ENCODE measurements at regions not wholly inside any gene's neighbourhood (a gene's known extent, or its start where the extent isn't known, plus 50 kb on each side); places are given as distances from the start of the nearest gene placed in this dataset.
"Not testable (repeated sequence)": the region's sequence is repeated elsewhere in the genome, so short reads cannot be mapped to it uniquely, and the experiment has no call there.

GRCh38 chr5:68103297-68103696 lies 112.3 kb upstream of the PIK3R1 start:
- not testable (repeated sequence) for ATAC-seq

DNA sequence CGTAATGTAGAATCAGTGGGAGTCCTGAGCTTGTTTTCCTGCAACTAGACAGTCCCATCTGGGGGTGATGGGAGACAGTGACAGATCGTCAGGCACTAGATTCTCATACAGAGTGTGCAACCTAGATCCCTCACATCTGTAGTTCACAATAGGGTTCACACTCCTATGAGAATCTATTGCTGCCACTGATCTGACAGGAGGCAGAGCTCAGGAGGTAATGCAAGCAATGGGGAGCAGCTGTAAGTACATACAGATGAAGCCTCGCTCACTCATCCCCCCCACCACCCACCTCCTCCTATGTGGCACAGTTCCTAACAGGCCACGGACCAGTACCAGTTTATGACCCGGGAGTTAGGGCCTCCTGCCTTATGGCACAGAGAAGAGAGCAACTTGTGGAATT lies 116.2 kb upstream of the PIK3R1 start:
- ATAC-seq: no peak
- no peak for TF ChIP-seq ZFP30 (CRISPR knock-in tag; IDR thresholded peaks at IDR 0.05)
- no peak for TF ChIP-seq ZC3H10 (CRISPR knock-in tag; IDR thresholded peaks at IDR 0.05)
- TF ChIP-seq ARNTL (CRISPR knock-in tag; IDR thresholded peaks at IDR 0.05; ENCODE audit: borderline replicate concordance, low read depth): no peak
- no peak for TF ChIP-seq TOX (CRISPR knock-in tag; IDR thresholded peaks at IDR 0.05; ENCODE audit: borderline replicate concordance)
- no peak for TF ChIP-seq SNAI2 (CRISPR knock-in tag; IDR thresholded peaks at IDR 0.05)
- TF ChIP-seq ZNF8 (CRISPR knock-in tag; IDR thresholded peaks at IDR 0.05): no peak
- no peak for TF ChIP-seq ISL1 (CRISPR knock-in tag; IDR thresholded peaks at IDR 0.05)
- no peak for TF ChIP-seq RARB (CRISPR knock-in tag; IDR thresholded peaks at IDR 0.05)
- no peak for TF ChIP-seq TSHZ2 (CRISPR knock-in tag; IDR thresholded peaks at IDR 0.05)
- TF ChIP-seq PPARA (CRISPR knock-in tag; IDR thresholded peaks at IDR 0.05; ENCODE audit: borderline replicate concordance): no peak
- TF ChIP-seq, protein P1, sequence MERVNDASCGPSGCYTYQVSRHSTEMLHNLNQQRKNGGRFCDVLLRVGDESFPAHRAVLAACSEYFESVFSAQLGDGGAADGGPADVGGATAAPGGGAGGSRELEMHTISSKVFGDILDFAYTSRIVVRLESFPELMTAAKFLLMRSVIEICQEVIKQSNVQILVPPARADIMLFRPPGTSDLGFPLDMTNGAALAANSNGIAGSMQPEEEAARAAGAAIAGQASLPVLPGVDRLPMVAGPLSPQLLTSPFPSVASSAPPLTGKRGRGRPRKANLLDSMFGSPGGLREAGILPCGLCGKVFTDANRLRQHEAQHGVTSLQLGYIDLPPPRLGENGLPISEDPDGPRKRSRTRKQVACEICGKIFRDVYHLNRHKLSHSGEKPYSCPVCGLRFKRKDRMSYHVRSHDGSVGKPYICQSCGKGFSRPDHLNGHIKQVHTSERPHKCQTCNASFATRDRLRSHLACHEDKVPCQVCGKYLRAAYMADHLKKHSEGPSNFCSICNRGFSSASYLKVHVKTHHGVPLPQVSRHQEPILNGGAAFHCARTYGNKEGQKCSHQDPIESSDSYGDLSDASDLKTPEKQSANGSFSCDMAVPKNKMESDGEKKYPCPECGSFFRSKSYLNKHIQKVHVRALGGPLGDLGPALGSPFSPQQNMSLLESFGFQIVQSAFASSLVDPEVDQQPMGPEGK (CRISPR knock-in tag; IDR thresholded peaks at IDR 0.05; ENCODE audit: borderline replicate concordance): no peak
- no peak for TF ChIP-seq BACH2 (CRISPR knock-in tag; IDR thresholded peaks at IDR 0.05; ENCODE audit: borderline replicate concordance)
- TF ChIP-seq POU6F1 (CRISPR knock-in tag; IDR thresholded peaks at IDR 0.05; ENCODE audit: borderline replicate concordance, low read depth): no peak
- no peak for TF ChIP-seq OSR1 (CRISPR knock-in tag; IDR thresholded peaks at IDR 0.05)
- no peak for TF ChIP-seq ZFP3 (CRISPR knock-in tag; IDR thresholded peaks at IDR 0.05)
- no peak for TF ChIP-seq TCF4 (CRISPR knock-in tag; IDR thresholded peaks at IDR 0.05; ENCODE audit: borderline replicate concordance)
- no peak for TF ChIP-seq ZNF565 (CRISPR knock-in tag; conservative IDR thresholded peaks at IDR 0.05; ENCODE audit: low read depth)
- TF ChIP-seq ESRRG (CRISPR knock-in tag; IDR thresholded peaks at IDR 0.05): no peak
- TF ChIP-seq, protein P2, sequence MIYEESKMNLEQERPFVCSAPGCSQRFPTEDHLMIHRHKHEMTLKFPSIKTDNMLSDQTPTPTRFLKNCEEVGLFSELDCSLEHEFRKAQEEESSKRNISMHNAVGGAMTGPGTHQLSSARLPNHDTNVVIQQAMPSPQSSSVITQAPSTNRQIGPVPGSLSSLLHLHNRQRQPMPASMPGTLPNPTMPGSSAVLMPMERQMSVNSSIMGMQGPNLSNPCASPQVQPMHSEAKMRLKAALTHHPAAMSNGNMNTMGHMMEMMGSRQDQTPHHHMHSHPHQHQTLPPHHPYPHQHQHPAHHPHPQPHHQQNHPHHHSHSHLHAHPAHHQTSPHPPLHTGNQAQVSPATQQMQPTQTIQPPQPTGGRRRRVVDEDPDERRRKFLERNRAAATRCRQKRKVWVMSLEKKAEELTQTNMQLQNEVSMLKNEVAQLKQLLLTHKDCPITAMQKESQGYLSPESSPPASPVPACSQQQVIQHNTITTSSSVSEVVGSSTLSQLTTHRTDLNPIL (CRISPR knock-in tag; IDR thresholded peaks at IDR 0.05; ENCODE audit: low read depth): no peak

DNA sequence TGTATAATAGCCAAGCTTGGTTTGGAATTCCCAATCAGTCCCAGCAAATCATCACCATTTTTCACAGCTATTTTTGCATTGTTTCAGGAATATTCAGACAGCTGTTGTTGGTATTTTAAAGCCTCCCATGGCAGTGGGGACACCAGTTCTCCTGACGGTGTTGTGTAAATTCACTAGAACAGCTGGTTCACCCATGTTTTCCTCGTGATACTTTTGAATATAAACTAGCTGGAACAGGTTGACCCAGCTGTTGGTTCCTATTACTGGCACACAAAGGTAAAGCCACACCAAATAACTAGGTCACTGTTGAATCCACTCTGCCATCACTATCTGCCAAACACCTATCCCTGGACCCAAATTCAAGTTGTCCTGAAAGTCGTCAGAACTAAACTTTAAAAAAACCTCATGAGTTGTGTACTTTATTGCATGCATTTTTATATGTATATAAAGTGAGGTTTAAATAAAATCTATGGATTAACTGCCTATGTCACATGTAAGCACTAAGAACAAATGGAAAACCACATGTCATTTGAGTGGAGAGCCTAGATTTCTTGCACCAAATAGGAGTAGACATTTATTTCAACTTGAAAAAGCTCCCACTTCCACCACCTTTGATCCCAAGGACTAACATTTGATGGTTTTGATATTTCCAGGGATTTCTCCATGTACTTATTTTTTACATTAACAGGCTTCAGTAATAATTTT lies 121.9 kb upstream of the PIK3R1 start:
- TF ChIP-seq CSDC2 (CRISPR knock-in tag; IDR thresholded peaks at IDR 0.05) (no peak), ZNF565 (CRISPR knock-in tag; conservative IDR thresholded peaks at IDR 0.05; ENCODE audit: low read depth) (no peak), ARNTL (CRISPR knock-in tag; IDR thresholded peaks at IDR 0.05; ENCODE audit: borderline replicate concordance, low read depth) (no peak), GLIS3 (CRISPR knock-in tag; IDR thresholded peaks at IDR 0.05) (no peak), TCF4 (CRISPR knock-in tag; IDR thresholded peaks at IDR 0.05; ENCODE audit: borderline replicate concordance) (no peak), POU6F1 (CRISPR knock-in tag; IDR thresholded peaks at IDR 0.05; ENCODE audit: borderline replicate concordance, low read depth) (no peak), PPARA (CRISPR knock-in tag; IDR thresholded peaks at IDR 0.05; ENCODE audit: borderline replicate concordance) (no peak), SNAI2 (CRISPR knock-in tag; IDR thresholded peaks at IDR 0.05) (no peak), ESRRG (CRISPR knock-in tag; IDR thresholded peaks at IDR 0.05) (no peak)
- TF ChIP-seq, protein P2 (CRISPR knock-in tag; IDR thresholded peaks at IDR 0.05; ENCODE audit: low read depth): no peak

More for the DNA sequence above, 121.9 kb upstream of the PIK3R1 start:
- no peak for ATAC-seq

Data from SK-N-SH treated with all-trans-retinoic acid at 6 μM for 48 hours (cell line).